ENCODE measurements at regions not wholly inside any gene's neighbourhood (a gene's known extent, or its start where the extent isn't known, plus 50 kb on each side); places are given as distances from the start of the nearest gene placed in this dataset.
"Not testable (repeated sequence)": the region's sequence is repeated elsewhere in the genome, so short reads cannot be mapped to it uniquely, and the experiment has no call there.

- TF ChIP-seq, protein P1, sequence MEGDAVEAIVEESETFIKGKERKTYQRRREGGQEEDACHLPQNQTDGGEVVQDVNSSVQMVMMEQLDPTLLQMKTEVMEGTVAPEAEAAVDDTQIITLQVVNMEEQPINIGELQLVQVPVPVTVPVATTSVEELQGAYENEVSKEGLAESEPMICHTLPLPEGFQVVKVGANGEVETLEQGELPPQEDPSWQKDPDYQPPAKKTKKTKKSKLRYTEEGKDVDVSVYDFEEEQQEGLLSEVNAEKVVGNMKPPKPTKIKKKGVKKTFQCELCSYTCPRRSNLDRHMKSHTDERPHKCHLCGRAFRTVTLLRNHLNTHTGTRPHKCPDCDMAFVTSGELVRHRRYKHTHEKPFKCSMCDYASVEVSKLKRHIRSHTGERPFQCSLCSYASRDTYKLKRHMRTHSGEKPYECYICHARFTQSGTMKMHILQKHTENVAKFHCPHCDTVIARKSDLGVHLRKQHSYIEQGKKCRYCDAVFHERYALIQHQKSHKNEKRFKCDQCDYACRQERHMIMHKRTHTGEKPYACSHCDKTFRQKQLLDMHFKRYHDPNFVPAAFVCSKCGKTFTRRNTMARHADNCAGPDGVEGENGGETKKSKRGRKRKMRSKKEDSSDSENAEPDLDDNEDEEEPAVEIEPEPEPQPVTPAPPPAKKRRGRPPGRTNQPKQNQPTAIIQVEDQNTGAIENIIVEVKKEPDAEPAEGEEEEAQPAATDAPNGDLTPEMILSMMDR (IDR thresholded peaks at IDR 0.05; ENCODE audit: insufficient read depth, low read length): no peak
- DNase-seq (ENCODE audit: low read depth): no peak
Measured at GRCh38 chr1:192903142-192903541, 94.3 kb downstream of the RGS2 start.

GRCh38 chr1:192904438-192904895 is 95.6 kb downstream of the RGS2 start:
- DNase-seq (ENCODE audit: low read depth): peak; percentile 96
- TF ChIP-seq, protein P1 (IDR thresholded peaks at IDR 0.05; ENCODE audit: insufficient read depth, low read length): no peak
- H3K4me3 ChIP-seq (ENCODE audit: low read depth, low read length): peak overlapping the region; percentile 53

More at GRCh38 chr1:192903142-192903541, 94.3 kb downstream of the RGS2 start:
- no peak overlapping the region for H3K4me3 ChIP-seq (ENCODE audit: low read depth, low read length)

DNA sequence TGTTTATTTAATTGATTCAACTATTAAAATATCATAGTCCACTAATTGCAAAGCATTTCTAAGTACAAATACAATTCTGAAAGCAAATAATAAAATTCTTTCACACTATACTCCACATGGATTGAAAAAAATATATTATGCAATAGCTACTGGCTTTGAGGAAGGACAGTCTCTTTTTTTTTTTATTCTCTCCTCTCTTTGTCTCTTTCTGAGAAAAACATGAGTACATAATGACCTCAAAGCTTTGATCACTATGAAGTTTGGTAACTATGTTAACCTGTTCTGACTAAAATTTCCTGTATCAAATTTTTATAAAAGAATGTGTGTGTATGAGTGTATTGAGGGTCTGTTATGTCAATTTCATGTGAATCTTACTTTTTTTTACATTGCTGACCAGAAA is 96.2 kb downstream of the RGS2 start:
- TF ChIP-seq, protein P1 (IDR thresholded peaks at IDR 0.05; ENCODE audit: insufficient read depth, low read length): no peak
- H3K4me3 ChIP-seq (ENCODE audit: low read depth, low read length): no peak overlapping the region
- peak; percentile 42 for DNase-seq (ENCODE audit: low read depth)

- no peak for DNase-seq (ENCODE audit: low read depth)
- TF ChIP-seq, protein P1 (IDR thresholded peaks at IDR 0.05; ENCODE audit: insufficient read depth, low read length): no peak
- no peak overlapping the region for H3K4me3 ChIP-seq (ENCODE audit: low read depth, low read length)
Measured at GRCh38 chr1:192906334-192906733, 97.5 kb downstream of the RGS2 start.

DNA sequence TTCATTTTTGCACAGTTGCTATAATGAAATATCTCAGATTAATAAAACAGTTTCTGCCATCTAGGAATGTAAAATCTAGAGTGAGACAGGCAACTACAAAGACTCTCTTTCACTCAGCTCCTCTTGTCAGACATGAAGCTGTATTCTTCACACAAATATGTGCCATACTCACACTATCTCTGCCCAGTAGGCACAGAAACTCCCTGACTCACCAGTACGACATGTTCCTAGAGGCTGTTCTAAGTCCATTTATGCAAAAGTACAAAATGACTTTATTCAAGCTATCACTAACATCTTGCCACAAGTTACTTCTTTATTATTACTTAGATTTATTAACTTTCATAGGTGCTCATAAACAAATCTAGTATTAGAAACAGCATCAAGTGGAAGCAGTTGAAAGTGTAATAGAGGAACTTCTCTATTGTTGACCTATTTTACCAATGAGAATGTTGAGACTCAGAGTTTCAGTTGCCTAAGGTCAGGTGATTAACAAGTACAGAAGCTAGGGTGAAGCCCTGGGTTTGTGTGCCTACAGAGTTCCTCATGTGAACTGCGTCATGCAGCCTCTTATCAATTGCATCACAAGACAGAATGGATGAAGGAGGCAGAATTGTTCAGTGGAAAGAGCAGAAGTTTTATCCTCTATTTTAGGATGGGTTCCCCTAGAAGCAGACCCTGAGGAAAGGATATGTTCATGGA is 98.9 kb downstream of the RGS2 start:
- no peak overlapping the region for H3K4me3 ChIP-seq (ENCODE audit: low read depth, low read length)
- TF ChIP-seq, protein P1 (IDR thresholded peaks at IDR 0.05; ENCODE audit: insufficient read depth, low read length): no peak
- peak; percentile 18 for DNase-seq (ENCODE audit: low read depth)

DNA sequence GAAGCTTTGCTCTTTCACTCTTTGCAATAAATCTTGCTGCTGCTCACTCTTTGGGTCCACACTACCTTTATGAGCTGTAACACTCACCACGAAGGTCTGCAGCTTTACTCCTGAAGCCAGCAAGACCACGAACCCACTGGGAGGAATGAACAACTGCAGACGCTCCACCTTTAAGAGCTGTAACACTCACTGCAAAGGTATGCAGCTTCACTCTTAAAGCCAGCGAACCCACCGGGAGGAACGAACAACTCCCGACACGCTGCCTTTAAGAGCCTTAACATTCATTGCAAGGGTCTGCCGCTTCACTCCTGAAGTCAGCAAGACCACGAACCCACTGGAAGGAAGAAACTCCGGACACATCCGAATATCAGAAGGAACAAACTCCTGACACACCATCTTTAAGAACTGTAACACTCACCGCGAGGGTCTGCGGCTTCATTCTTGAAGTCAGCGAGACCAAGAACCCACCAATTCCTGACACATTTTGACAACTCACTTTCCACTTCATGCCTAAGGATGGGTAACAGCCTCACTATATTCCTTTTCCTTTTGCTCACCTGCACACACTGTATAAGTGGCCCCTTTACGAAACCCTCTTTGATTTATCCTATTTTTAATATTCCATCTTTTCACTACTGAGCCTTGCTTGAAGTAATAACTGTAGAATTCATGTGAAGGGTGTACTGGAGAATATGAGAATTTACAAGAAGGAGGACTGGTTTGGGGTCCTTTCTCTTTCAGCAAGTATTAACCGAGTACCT is 103.2 kb downstream of the RGS2 start:
- DNase-seq (ENCODE audit: low read depth); H3K4me3 ChIP-seq (ENCODE audit: low read depth, low read length): not testable (repeated sequence)

GRCh38 chr1:192913683-192914082 is 104.8 kb downstream of the RGS2 start:
- H3K4me3 ChIP-seq (ENCODE audit: low read depth, low read length): no peak overlapping the region
- TF ChIP-seq, protein P1 (IDR thresholded peaks at IDR 0.05; ENCODE audit: insufficient read depth, low read length): no peak
- no peak for DNase-seq (ENCODE audit: low read depth)
